H7 (cell line): ENCODE measurements at regions not wholly inside any gene's neighbourhood (a gene's known extent, or its start where the extent isn't known, plus 50 kb on each side); places are given as distances from the start of the nearest gene placed in this dataset.

Experiments
- DNase-seq: peaks from one replicate; pipeline ENCODE4 v3.0.0; 2012
- H3K27me3 ChIP-seq: 2 replicates; pipeline ENCODE4 v1.6.0; 2011; ENCODE audit warnings: mild to moderate bottlenecking, low read length; ENCODE audit not compliant: control insufficient read depth, insufficient read depth
- H3K36me3 ChIP-seq: replicated peaks from 2 replicates; pipeline ENCODE4 v1.5.1; 2011; ENCODE audit warnings: low read length; ENCODE audit not compliant: control insufficient read depth, insufficient read depth
- H3K4me3 ChIP-seq: 2 replicates; pipeline ENCODE4 v1.5.1; 2011; ENCODE audit warnings: low read depth, mild to moderate bottlenecking, control low read depth, low read length, moderate library complexity; ENCODE audit not compliant: insufficient read depth

- Histone ChIP-seq H3K4me3 (no peak overlapping the region), H3K27me3 (no peaks in the 10 kb centered on the region), H3K36me3 (no peaks in the 10 kb centered on the region)
- DNase-seq: no peak
Measured at GRCh38 chrX:128334821-128335220, 282.6 kb upstream of the ACTRT1 start.

GRCh38 chrX:128310912-128311311 lies 258.7 kb upstream of the ACTRT1 start:
- Histone ChIP-seq H3K36me3 (no peaks in the 10 kb centered on the region), H3K27me3 (no peaks in the 10 kb centered on the region), H3K4me3 (no peak overlapping the region)
- DNase-seq: no peak

GRCh38 chrX:128309311-128309710 lies 257.1 kb upstream of the ACTRT1 start:
- no peaks in the 10 kb centered on the region for H3K36me3 ChIP-seq
- no peak for DNase-seq
- H3K27me3 ChIP-seq: no peaks in the 10 kb centered on the region
- no peak overlapping the region for H3K4me3 ChIP-seq

- Histone ChIP-seq H3K4me3 (no peak overlapping the region), H3K27me3 (no peaks in the 10 kb centered on the region), H3K36me3 (no peaks in the 10 kb centered on the region)
- no peak for DNase-seq
Measured at GRCh38 chrX:128294198-128294597, 242.0 kb upstream of the ACTRT1 start.

GRCh38 chrX:128287693-128288092 lies 235.5 kb upstream of the ACTRT1 start:
- DNase-seq: no peak
- H3K27me3 ChIP-seq: no peaks in the 10 kb centered on the region
- H3K4me3 ChIP-seq: no peak overlapping the region
- no peaks in the 10 kb centered on the region for H3K36me3 ChIP-seq

GRCh38 chrX:128250621-128251020 lies 198.4 kb upstream of the ACTRT1 start:
- no peak overlapping the region for H3K4me3 ChIP-seq
- no peaks in the 10 kb centered on the region for H3K27me3 ChIP-seq
- DNase-seq: no peak

GRCh38 chrX:128216364-128216763 lies 164.2 kb upstream of the ACTRT1 start:
- H3K27me3 ChIP-seq: no peaks in the 10 kb centered on the region
- H3K4me3 ChIP-seq: no peak overlapping the region
- no peak for DNase-seq
- H3K36me3 ChIP-seq: no peaks in the 10 kb centered on the region

More at GRCh38 chrX:128250621-128251020, 198.4 kb upstream of the ACTRT1 start:
- no peaks in the 10 kb centered on the region for H3K36me3 ChIP-seq

- no peaks in the 10 kb centered on the region for H3K27me3 ChIP-seq
- H3K4me3 ChIP-seq: no peak overlapping the region
- DNase-seq: no peak
- H3K36me3 ChIP-seq: no peaks in the 10 kb centered on the region
Measured at GRCh38 chrX:128165884-128166408, 113.7 kb upstream of the ACTRT1 start.

- H3K27me3 ChIP-seq: no peaks in the 10 kb centered on the region
- DNase-seq: no peak
Measured at GRCh38 chrX:128156204-128156603, 104.0 kb upstream of the ACTRT1 start.

GRCh38 chrX:128142745-128143144 lies 90.5 kb upstream of the ACTRT1 start:
- Histone ChIP-seq H3K27me3 (no peaks in the 10 kb centered on the region), H3K4me3 (no peak overlapping the region), H3K36me3 (no peaks in the 10 kb centered on the region)
- no peak for DNase-seq

More at GRCh38 chrX:128156204-128156603, 104.0 kb upstream of the ACTRT1 start:
- Histone ChIP-seq H3K4me3 (no peak overlapping the region), H3K36me3 (no peaks in the 10 kb centered on the region)

GRCh38 chrX:128106630-128107029 lies 54.4 kb upstream of the ACTRT1 start:
- Histone ChIP-seq H3K36me3 (no peaks in the 10 kb centered on the region), H3K4me3 (no peak overlapping the region), H3K27me3 (no peaks in the 10 kb centered on the region)
- no peak for DNase-seq

- Histone ChIP-seq H3K27me3 (no peaks in the 10 kb centered on the region), H3K36me3 (no peaks in the 10 kb centered on the region), H3K4me3 (no peak overlapping the region)
- no peak for DNase-seq
Measured at GRCh38 chrX:128105659-128106058, 53.5 kb upstream of the ACTRT1 start.
